Vagina (tissue), 2 donors: ENCODE measurements at regions not wholly inside any gene's neighbourhood (a gene's known extent, or its start where the extent isn't known, plus 50 kb on each side); places are given as distances from the start of the nearest gene placed in this dataset.

ENCODE experiments used
- POLR2AphosphoS5 ChIP-seq, 2 donors: sonication (generic); formaldehyde crosslinking; IDR thresholded peaks; one replicate each; pipeline ENCODE4 v1.9.0; 2017; ENCODE audit warnings: antibody characterized with exemption in 2 of 2, mild to moderate bottlenecking in 2 of 2, low read depth in 1 of 2; ENCODE audit not compliant: insufficient read depth in 1 of 2
- TF ChIP-seq, protein P1 (sequence below), 3 experiments: fragments of 450-650 bp in 2 of 3; fragments of 200-600 bp in 1 of 3; sonication (generic) in 1 of 3; IDR thresholded peaks; one replicate each; pipeline ENCODE4 v1.5.1; 2017 to 2019; ENCODE audit warnings: antibody characterized with exemption in 3 of 3, mild to moderate bottlenecking in 2 of 3, moderate library complexity in 2 of 3

- peak in 1 of 2 donors; percentile 82 for TF ChIP-seq POLR2AphosphoS5 (IDR thresholded peaks at IDR 0.05; ENCODE audit: insufficient read depth in 1 of 2, low read depth in 1 of 2)
- TF ChIP-seq, protein P1, sequence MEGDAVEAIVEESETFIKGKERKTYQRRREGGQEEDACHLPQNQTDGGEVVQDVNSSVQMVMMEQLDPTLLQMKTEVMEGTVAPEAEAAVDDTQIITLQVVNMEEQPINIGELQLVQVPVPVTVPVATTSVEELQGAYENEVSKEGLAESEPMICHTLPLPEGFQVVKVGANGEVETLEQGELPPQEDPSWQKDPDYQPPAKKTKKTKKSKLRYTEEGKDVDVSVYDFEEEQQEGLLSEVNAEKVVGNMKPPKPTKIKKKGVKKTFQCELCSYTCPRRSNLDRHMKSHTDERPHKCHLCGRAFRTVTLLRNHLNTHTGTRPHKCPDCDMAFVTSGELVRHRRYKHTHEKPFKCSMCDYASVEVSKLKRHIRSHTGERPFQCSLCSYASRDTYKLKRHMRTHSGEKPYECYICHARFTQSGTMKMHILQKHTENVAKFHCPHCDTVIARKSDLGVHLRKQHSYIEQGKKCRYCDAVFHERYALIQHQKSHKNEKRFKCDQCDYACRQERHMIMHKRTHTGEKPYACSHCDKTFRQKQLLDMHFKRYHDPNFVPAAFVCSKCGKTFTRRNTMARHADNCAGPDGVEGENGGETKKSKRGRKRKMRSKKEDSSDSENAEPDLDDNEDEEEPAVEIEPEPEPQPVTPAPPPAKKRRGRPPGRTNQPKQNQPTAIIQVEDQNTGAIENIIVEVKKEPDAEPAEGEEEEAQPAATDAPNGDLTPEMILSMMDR (IDR thresholded peaks at IDR 0.05) = no peak
These were observed 105.5 kb upstream of the NEUROD1 start for GRCh38 chr2:181785691-181786344.
